IPS-18c (cell line): ENCODE measurements at regions not wholly inside any gene's neighbourhood (a gene's known extent, or its start where the extent isn't known, plus 50 kb on each side); places are given as distances from the start of the nearest gene placed in this dataset.

ENCODE experiments used
- H3K4me3 ChIP-seq: 2 replicates; pipeline ENCODE4 v1.7.0; 2013; ENCODE audit warnings: low read depth, mild to moderate bottlenecking, low read length, moderate library complexity; ENCODE audit not compliant: insufficient read depth
- H3K9me3 ChIP-seq: one replicate; pipeline ENCODE4 v1.6.1; 2013; ENCODE audit warnings: mild to moderate bottlenecking, low read length, moderate library complexity; ENCODE audit not compliant: control insufficient read depth, insufficient read depth

DNA sequence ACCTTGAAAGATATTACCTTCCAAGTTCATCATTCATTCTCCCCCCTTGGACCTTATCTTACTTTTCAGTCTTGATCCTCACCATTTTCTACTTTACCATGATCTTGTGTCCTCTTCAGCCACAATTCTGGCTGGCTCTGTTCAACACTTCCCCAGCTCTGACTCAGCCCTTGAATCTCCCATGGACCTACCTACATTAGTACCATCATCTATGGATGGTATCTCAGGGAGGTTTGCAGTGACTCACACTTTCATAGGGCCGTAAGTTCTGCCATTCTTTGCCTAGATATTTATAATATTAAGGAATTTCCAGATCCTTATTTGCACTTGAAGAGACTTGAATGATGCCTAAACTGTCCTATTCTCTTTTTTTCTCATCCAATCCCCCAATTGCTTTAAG, 213.7 kb upstream of the RORA start:
- Histone ChIP-seq H3K9me3 (no peaks in the 10 kb centered on the region), H3K4me3 (no peak overlapping the region)

DNA sequence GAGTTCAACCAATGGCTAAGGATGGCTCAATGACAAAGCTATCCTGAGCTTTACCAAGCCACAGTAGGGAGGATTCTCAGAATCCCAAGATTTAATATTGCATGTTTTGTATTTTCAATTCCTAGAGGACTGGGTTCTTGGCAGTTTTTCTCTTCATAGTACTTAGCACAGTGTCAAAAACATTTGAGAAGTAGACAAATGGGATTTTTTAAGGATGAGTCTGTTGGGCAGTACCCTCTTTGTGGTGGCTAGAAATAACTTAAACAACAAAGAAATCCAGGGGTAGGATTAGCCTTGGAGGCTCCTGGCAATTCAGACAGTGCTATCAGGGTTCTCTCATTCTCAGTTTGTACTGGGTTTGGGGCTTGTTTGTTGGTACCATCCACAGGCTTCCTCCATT, 212.8 kb upstream of the RORA start:
- no peak overlapping the region for H3K4me3 ChIP-seq
- H3K9me3 ChIP-seq: no peaks in the 10 kb centered on the region

DNA sequence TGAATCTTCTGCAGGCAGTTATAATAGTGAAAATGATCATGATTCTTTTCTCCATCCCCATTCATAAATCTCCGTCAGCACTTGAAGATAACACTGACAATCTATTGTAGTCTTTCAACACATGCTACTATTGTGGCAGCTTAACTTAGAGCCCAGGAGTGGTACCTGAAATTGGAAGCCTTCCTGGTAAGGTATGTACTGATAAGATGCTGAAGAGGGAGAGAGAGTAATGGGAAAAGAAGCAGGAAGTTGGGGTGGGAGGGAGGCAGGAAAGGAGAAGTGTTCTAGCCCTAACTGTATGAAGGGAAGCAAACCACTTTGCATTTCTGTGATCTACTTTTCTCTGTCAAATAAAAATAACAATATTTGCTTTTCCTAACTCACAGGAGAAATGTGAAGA, 197.4 kb upstream of the RORA start:
- no peak overlapping the region for H3K4me3 ChIP-seq
- no peaks in the 10 kb centered on the region for H3K9me3 ChIP-seq

DNA sequence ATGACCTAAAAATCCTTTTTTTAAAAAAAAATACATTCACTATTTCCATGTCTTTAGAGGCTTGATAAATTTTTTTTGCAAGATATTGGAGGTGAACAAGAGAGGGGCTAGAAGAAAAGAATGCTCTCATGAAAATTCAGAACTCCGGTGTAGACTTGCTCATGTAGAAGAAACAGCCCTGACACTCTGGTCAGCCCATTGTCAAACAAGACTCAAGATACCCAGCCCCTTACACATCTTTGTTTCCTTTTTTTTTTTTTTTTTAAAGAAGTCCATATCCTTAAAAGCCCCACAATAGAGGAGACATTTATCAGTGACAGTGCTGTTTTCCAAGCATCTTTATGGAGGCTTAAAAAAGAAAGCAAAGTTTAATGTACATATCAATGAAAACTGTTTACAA, 196.8 kb upstream of the RORA start:
- Histone ChIP-seq H3K9me3 (no peaks in the 10 kb centered on the region), H3K4me3 (no peak overlapping the region)

DNA sequence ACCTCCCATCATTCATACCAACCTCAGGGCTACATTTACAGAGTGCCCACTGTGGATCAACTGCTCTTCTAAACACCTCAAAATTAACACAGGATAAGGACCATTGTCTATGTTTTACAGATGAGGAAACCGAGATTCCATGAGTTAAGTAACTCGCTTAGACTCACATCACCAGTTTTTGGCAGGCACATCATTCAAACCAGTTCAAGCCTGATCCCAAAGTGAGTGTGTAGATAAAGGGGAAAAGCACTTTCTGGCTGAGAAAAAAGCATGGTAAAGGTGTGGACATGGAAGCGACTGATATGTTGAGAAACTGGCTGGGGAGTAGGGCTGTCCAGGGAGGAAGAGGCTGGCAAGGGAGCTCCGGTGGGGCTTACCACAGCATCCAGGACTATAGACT, 193.7 kb upstream of the RORA start:
- Histone ChIP-seq H3K4me3 (no peak overlapping the region), H3K9me3 (no peaks in the 10 kb centered on the region)

DNA sequence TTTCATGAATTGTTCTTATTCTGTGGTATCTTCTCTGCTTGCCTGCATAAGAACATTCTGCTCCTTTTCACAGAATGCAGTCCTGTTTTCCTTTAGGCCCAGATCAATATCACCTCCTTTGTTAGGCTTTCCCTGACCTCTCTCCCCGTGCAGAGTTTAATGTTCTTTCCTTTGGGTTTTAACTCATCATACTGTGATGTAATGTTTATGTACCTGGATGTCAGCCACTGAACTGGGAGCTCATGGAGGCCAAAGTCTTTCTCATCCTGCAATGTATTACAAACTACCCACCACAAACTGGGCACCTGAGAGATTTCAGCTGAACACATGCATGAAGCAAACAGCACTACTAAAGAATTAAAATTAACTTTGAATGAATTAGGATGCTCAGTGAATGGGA, 192.8 kb upstream of the RORA start:
- H3K9me3 ChIP-seq: no peaks in the 10 kb centered on the region
- no peak overlapping the region for H3K4me3 ChIP-seq

DNA sequence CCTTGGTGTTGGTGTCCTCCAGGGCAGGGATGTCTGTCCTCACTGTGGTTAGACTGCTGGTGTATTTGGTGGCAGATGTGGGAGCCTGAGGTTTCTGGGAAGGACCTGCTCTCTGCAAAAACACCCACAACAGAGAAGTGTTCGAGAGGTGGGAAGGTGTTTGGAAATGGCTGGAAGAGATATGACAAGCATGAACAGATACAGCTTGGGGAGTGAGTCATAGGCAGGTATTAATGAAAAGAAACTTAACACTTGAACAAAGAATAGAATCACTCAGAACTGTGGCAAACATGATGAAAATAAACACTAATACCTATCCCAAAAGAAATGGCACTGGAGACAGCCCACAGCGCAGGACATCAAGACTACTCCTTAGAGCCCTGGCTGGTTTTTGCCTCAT, 192.4 kb upstream of the RORA start:
- no peak overlapping the region for H3K4me3 ChIP-seq
- H3K9me3 ChIP-seq: no peaks in the 10 kb centered on the region

DNA sequence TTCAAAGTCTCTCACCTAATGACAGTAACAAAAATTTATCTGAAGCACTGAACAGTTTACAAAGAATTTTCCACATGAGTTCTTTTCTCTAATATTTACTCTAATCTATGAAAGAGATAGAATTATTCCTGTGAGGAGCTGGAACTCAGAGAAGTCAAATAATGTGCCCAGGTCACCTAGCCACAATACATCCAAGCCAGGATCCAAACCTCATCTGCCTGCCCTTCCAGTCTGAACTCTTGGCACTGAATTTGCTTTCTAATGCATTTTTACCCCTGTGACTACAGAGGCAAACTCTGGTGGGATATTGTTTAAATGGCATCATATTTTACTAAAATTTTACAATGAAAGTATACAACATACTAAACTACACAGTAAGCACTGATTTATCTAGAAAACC, 191.4 kb upstream of the RORA start:
- Histone ChIP-seq H3K9me3 (peaks cover 3% of the 10 kb centered on the region), H3K4me3 (no peak overlapping the region)

DNA sequence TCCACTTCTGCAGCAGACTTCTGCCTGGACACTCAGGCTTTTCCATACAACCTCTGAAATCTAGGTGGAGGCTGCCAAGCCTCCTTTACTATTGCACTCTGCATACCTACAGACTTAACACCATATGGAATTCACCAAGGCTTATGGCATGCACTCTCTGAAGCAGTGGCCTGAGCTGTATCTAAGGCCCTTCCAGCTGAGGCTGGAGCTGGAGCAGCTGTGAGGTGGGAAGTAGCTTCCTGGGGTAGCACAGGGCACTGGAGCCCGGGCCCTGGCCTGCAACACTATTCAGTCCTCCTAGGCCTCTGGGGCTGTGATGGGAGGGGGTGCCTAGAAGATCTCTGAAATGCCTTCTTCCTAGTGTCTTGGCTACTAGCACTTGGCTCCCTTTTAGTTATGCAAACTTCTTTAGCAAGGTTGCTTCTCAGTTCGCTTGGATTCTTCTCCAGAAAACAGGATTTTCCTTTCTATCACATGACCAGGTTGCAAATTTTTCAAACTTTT, 186.6 kb upstream of the RORA start:
- peaks cover 11% of the 10 kb centered on the region for H3K9me3 ChIP-seq

DNA sequence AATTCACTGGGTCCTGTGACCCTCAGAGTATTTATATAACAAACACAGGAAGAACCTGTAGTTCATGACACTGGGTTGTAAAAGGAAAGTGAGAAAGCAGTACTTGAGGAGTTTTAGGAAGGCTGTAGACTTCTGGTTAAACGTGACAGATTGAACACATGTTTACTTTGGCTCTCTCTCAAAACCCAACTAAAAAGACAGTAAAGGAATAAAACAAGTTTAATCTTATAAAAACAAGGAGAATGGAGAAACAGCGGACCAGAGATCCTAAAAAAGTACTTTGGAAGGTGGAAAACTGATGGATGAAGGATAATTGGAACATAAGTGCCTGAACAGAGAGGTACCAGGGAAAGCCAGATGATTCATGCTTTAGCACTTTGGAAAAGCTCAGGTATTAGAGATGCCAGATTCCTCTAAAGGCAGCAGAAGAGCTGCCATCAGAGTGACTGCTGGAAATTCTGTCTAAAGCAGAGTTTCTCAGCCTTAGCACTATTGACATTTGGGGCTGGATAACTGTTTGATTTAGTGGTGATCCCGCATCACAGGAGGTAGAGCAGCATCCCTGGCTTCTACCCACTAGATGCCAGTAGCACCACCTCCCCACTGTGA, 182.9 kb upstream of the RORA start:
- H3K4me3 ChIP-seq: no peak overlapping the region

More for the DNA sequence above, 186.6 kb upstream of the RORA start:
- peak overlapping the region; percentile 15; the same call in 1 of the 2 replicates for H3K4me3 ChIP-seq

DNA sequence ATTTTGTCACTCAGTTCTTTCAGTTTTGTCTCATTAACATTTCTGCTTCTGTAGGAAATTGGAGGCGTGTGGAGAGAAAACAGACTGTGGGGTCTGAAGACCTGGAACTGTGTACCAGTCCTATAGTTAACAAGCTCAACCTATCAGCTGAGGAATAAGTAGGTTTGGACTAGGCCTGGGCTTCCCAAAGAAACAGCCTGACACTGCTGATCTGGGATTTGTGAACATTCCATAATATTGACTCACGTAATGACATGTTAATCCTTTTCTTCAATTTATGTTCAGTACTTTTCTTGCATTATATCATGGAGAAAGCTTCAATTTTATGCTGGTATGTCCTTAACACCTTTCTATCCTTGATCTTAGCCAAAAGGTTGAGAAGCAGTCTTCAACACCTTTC, 181.6 kb upstream of the RORA start:
- H3K4me3 ChIP-seq: no peak overlapping the region
- H3K9me3 ChIP-seq: peaks cover 8% of the 10 kb centered on the region

More for the DNA sequence above, 182.9 kb upstream of the RORA start:
- peaks cover 11% of the 10 kb centered on the region for H3K9me3 ChIP-seq

DNA sequence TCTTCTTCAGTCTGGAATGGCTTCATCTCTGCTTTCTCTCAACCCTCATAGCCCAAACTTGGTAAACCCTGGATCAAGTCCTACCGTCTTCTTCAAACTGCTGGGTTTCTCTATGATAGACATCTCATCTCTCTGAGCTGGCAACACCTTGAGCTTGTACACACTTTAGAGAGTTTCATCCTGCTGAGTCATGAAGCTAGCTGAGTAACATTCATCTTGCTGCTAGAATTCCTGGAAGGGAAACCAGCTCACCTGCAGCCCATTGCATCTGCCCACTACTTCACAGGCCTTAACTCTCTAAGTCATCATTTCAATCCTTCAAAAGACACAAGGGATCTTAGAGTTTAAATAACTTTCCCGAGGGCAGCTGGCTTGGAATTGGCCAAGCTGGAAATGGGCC, 175.5 kb upstream of the RORA start:
- Histone ChIP-seq H3K9me3 (no peaks in the 10 kb centered on the region), H3K4me3 (no peak overlapping the region)

DNA sequence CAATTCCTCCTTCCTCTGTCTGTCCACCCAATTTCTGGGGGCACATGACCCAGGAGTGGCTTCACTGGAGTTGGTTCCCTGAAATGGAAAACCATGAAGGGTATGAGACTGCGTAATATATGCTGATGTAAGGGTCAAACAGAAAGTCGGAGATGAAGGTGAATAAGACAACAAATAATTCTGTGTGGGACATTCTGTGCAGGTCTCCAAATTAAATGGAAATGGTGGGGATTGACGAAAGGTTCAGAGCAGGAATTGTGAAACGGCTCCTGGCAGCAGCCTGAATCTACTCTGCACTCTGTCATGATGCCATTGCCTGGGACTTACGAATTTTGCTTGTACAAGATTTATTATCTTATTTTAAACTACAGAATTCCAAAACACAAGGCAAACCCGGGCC, 174.8 kb upstream of the RORA start:
- Histone ChIP-seq H3K4me3 (no peak overlapping the region), H3K9me3 (no peaks in the 10 kb centered on the region)

DNA sequence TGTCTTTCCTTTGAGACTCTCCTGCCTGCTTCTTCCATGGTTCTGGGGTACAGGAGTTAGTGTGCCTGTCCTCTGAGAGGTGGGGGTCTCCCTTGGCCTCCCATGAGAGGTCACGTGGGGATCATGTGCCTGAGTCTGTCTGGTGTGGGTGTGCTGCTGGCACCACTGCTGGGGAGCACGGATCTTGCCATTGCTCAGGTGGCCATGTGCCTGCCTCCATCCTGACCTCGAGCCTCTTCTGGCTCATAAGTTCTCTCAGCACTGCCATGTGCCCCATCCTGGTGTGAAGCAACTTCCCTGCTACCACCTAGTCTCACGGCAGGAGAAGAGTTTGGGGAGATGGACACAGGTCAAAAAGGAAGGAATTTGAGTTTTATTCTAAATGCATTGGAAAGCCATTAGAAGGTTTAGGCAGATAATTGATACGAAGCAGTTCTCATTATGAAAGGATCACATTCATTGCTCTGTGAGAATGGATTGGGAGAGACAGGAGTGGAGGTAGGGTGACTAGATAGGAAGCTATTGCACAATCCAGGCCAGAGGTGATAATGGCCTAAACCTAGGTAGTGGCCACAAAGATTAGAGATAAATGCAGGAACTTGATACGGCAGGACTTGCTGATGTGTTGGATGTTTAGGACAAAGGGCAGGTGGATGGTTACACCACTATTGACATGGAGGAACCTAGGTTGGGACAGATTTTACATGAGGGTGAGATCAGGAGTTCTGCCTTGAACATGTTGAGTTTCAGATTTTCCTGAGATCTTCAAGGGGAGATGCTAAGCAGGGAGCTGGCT, 173.0 kb upstream of the RORA start:
- Histone ChIP-seq H3K9me3 (no peaks in the 10 kb centered on the region), H3K4me3 (no peak overlapping the region)

DNA sequence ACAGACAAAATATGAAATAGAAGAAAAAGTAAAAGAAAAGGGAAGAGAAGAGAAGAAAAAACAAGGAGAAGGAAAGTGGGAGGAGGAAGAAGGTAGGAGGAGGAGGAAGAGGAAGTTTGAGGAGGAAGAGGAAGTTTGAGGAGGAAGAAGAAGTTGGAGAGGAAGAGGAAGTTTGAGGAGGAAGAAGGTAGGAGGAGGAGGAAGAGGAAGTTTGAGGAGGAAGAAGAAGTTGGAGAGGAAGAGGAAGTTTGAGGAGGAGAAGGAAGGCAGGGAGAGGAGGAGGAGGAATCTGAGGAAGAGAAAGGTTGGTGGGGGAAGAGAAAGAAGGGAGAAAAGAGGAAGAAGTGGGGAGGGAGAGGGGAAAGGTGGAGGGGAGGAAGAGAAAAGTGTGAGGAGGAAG, 169.2 kb upstream of the RORA start:
- Histone ChIP-seq H3K9me3 (no peaks in the 10 kb centered on the region), H3K4me3 (no peak overlapping the region)

DNA sequence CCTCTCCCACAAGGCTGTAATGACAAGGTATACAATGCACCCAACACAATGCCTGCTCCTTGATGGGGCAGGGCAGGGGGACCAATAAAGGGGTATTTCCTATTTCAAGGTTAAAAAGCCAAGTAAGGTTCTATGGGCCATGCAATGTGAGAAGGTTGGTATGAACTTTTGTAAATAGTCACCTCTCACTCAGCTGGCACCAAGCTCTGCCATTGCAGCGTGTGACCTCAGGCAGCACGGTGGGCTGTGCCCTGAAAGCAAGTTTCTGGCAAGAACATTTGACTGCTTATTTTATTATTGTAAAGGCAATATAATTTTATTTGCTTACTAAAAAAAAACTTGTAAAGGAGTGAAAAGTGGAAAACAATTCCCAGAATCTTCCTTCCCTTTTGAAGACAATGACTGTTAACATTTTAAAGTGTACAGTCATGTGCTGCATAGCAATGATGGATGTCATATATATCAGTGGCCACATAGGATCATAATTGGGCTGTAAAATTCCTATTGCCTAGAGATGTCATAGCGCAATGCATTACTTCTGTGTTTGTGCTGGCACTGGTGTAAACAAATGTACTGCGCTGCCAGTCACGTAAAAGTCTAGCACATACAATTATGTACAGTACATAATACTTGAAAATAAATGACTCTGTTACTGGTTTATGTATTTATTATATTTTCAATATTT, 167.3 kb upstream of the RORA start:
- Histone ChIP-seq H3K9me3 (no peaks in the 10 kb centered on the region), H3K4me3 (no peak overlapping the region)

DNA sequence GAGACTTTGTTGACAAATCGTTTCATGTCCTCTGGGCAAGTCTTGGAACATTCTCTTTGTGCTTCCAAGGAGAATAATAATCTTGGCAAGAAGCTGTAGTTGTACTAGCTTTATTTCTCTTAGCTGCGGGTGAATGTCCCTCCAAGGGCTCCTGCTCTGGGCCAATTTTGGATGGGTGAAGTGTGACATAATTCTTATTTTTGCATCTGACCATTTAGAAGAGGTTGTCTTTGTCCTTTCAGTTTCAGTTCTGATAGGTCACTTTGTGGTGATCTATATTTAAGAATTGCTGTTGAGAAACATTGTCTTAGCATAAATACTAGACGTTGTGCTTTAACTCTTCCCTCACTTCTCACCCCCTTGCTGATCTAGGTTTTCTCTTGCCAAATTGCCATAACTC, 164.8 kb upstream of the RORA start:
- Histone ChIP-seq H3K4me3 (no peak overlapping the region), H3K9me3 (no peaks in the 10 kb centered on the region)

DNA sequence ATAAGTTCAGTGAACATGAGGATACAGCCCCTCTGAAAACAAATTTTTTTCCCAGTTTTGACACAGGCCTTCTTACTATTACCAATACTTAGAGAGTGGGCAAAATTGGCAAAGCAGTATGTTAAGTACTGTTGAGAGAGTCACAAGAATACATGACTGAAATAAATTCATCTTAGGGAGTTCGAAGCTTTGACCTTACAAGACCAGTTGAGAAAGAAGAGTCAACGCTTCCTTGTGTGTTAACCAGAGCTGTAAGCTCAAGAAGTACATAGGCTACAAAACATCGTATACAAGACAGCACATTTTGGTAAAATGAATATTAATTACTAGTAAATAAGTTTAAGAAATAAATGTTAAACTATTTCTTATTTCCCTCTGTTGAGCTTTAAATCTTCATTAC, 164.4 kb upstream of the RORA start:
- no peaks in the 10 kb centered on the region for H3K9me3 ChIP-seq
- no peak overlapping the region for H3K4me3 ChIP-seq
